H9 (cell line): ENCODE measurements at regions not wholly inside any gene's neighbourhood (a gene's known extent, or its start where the extent isn't known, plus 50 kb on each side); places are given as distances from the start of the nearest gene placed in this dataset.

Experiments
- DNase-seq: peaks from one replicate; pipeline ENCODE4 v3.0.0-alpha.2; 2017
- H2AFZ ChIP-seq: one replicate; pipeline ENCODE4 v1.6.1; 2013; ENCODE audit warnings: mild to moderate bottlenecking, low read length, control low read depth, moderate library complexity
- H2AK5ac ChIP-seq: 2 replicates; pipeline ENCODE4 v1.6.1; 2013; ENCODE audit warnings: low read length, control low read depth, mixed read lengths; ENCODE audit not compliant: insufficient read length
- H2BK120ac ChIP-seq: one replicate; pipeline ENCODE4 v1.6.1; 2013; ENCODE audit warnings: low read depth, mild to moderate bottlenecking, low read length, control low read depth, inconsistent platforms; ENCODE audit not compliant: poor library complexity, severe bottlenecking
- H2BK12ac ChIP-seq: 2 replicates; pipeline ENCODE4 v1.6.1; 2013; ENCODE audit warnings: low read length, control low read depth, mixed read lengths, low read depth; ENCODE audit not compliant: insufficient read length
- H2BK15ac ChIP-seq: 2 replicates; pipeline ENCODE4 v1.6.1; 2013; ENCODE audit warnings: low read depth, low read length, control low read depth
- H2BK20ac ChIP-seq: one replicate; pipeline ENCODE4 v1.6.1; 2013; ENCODE audit warnings: low read depth, mild to moderate bottlenecking, low read length, control low read depth, inconsistent platforms; ENCODE audit not compliant: poor library complexity, severe bottlenecking
- H2BK5ac ChIP-seq: 2 replicates; pipeline ENCODE4 v1.6.1; 2013; ENCODE audit warnings: low read length, control low read depth, mixed read lengths; ENCODE audit not compliant: insufficient read length
- H3K14ac ChIP-seq: 2 replicates; pipeline ENCODE4 v1.6.1; 2013; ENCODE audit warnings: low read length, control low read depth; ENCODE audit not compliant: insufficient read depth
- H3K18ac ChIP-seq: 2 replicates; pipeline ENCODE4 v1.6.1; 2013; ENCODE audit warnings: low read depth, mild to moderate bottlenecking, mixed read lengths, low read length, control low read depth; ENCODE audit not compliant: insufficient read length
- H3K23ac ChIP-seq: 2 replicates; pipeline ENCODE4 v1.6.1; 2013; ENCODE audit warnings: low read length, control low read depth, mixed read lengths, low read depth; ENCODE audit not compliant: insufficient read length
- H3K23me2 ChIP-seq: 2 replicates; pipeline ENCODE4 v1.6.1; 2013; ENCODE audit warnings: low read depth, mild to moderate bottlenecking, mixed read lengths, low read length, control low read depth; ENCODE audit not compliant: insufficient read length, poor library complexity, severe bottlenecking
- H3K27ac ChIP-seq: 2 replicates; pipeline ENCODE4 v1.5.1; 2013; ENCODE audit warnings: low read length, control low read depth, mixed read lengths, low read depth; ENCODE audit not compliant: insufficient read length
- H3K27me3 ChIP-seq: 2 replicates; pipeline ENCODE4 v1.6.1; 2013; ENCODE audit warnings: low read length, control low read depth, inconsistent platforms; ENCODE audit not compliant: insufficient read depth
- H3K4ac ChIP-seq: 2 replicates; pipeline ENCODE4 v1.6.1; 2013; ENCODE audit warnings: low read depth, mild to moderate bottlenecking, control low read depth, inconsistent platforms, low read length, moderate library complexity
- H3K4me1 ChIP-seq: 2 replicates; pipeline ENCODE4 v1.6.1; 2013; ENCODE audit warnings: low read length, control low read depth, inconsistent platforms; ENCODE audit not compliant: insufficient read depth
- H3K4me2 ChIP-seq: 2 replicates; pipeline ENCODE4 v1.6.1; 2013; ENCODE audit warnings: low read length, control low read depth, mixed read lengths; ENCODE audit not compliant: insufficient read length, insufficient read depth
- H3K56ac ChIP-seq: 2 replicates; pipeline ENCODE4 v1.6.1; 2013; ENCODE audit warnings: low read depth, mild to moderate bottlenecking, mixed read lengths, low read length, control low read depth; ENCODE audit not compliant: insufficient read length
- H3K79me1 ChIP-seq: 2 replicates; pipeline ENCODE4 v1.6.1; 2013; ENCODE audit warnings: low read depth, mild to moderate bottlenecking, moderate library complexity, low read length, control low read depth, inconsistent platforms; ENCODE audit not compliant: insufficient read depth, poor library complexity, severe bottlenecking
- H3K79me2 ChIP-seq: 2 replicates; pipeline ENCODE4 v1.6.1; 2013; ENCODE audit warnings: low read length, control low read depth, inconsistent platforms; ENCODE audit not compliant: insufficient read depth
- H3K9ac ChIP-seq: 2 replicates; pipeline ENCODE4 v1.6.1; 2013; ENCODE audit warnings: low read length, control low read depth, mixed read lengths; ENCODE audit not compliant: insufficient read length; ENCODE audit errors: extremely low read depth
- H3K9me3 ChIP-seq: one replicate; pipeline ENCODE4 v1.6.1; 2013; ENCODE audit warnings: low read depth, low read length, inconsistent platforms; ENCODE audit not compliant: control insufficient read depth
- H3T11ph ChIP-seq: one replicate; pipeline ENCODE4 v1.6.1; 2013; ENCODE audit warnings: mild to moderate bottlenecking, low read length, control low read depth, inconsistent platforms
- H4K20me1 ChIP-seq: one replicate; pipeline ENCODE4 v1.6.1; 2013; ENCODE audit not compliant: control insufficient read depth, insufficient read length, insufficient read depth
- H4K5ac ChIP-seq: 2 replicates; pipeline ENCODE4 v1.6.1; 2013; ENCODE audit warnings: low read depth, mild to moderate bottlenecking, mixed read lengths, low read length, control low read depth; ENCODE audit not compliant: insufficient read length
- H4K8ac ChIP-seq: replicated peaks from 2 replicates; pipeline ENCODE4 v1.6.1; 2013; ENCODE audit warnings: low read length, control low read depth, mixed read lengths, low read depth; ENCODE audit not compliant: insufficient read length
- H4K91ac ChIP-seq: 2 replicates; pipeline ENCODE4 v1.6.1; 2013; ENCODE audit warnings: low read depth, mild to moderate bottlenecking, moderate library complexity, mixed read lengths, low read length, control low read depth; ENCODE audit not compliant: insufficient read length
- H3K27ac Mint-ChIP-seq, 3 experiments: 2 replicates in 2 of 3; 3 replicates in 1 of 3; pipeline ENCODE4 v1.8.0; 2020 to 2021; ENCODE audit warnings: mixed read lengths in 3 of 3, mild to moderate bottlenecking in 1 of 3, moderate library complexity in 1 of 3
- H3K27me3 Mint-ChIP-seq: 2 replicates; pipeline ENCODE4 v1.8.0; 2021; ENCODE audit warnings: low read depth, mild to moderate bottlenecking, moderate library complexity, mixed read lengths
- H3K36me3 Mint-ChIP-seq, 3 experiments: 2 replicates in 2 of 3; 3 replicates in 1 of 3; pipeline ENCODE4 v1.8.0; 2020 to 2021; ENCODE audit warnings: low read depth in 3 of 3, mixed read lengths in 3 of 3; ENCODE audit not compliant: insufficient read depth in 1 of 3
- H3K4me1 Mint-ChIP-seq, 2 experiments: 2 replicates each; pipeline ENCODE4 v1.8.0; 2020; ENCODE audit warnings: mixed read lengths in 2 of 2
- H3K4me3 Mint-ChIP-seq, 2 experiments: 2 replicates in 1 of 2; 3 replicates in 1 of 2; pipeline ENCODE4 v1.8.0; 2020 to 2021; ENCODE audit warnings: mild to moderate bottlenecking in 2 of 2, mixed read lengths in 2 of 2, moderate library complexity in 1 of 2
- H3K9me3 Mint-ChIP-seq, 2 experiments: 2 replicates in 1 of 2; 3 replicates in 1 of 2; pipeline ENCODE4 v1.8.0; 2020; ENCODE audit warnings: mild to moderate bottlenecking in 2 of 2, mixed read lengths in 2 of 2, moderate library complexity in 1 of 2
- WGBS: extraction: QIAGEN DNeasy Blood & Tissue Kit; methylation state at CpG from one replicate; pipeline ENCODE4 v1.1.7; 2013; ENCODE audit warnings: missing lambda C conversion rate, low lambda C conversion rate, mixed read lengths; ENCODE audit not compliant: insufficient read length; ENCODE audit errors: extremely low coverage; 5-methylcytosine and 5-hydroxymethylcytosine counted together
- TF ChIP-seq, protein P1 (sequence below): fragments of 200-600 bp; sonication (generic); conservative IDR thresholded peaks from 3 replicates; pipeline ENCODE4 v1.8.0; 2021; ENCODE audit warnings: antibody characterized with exemption, mild to moderate bottlenecking

DNA sequence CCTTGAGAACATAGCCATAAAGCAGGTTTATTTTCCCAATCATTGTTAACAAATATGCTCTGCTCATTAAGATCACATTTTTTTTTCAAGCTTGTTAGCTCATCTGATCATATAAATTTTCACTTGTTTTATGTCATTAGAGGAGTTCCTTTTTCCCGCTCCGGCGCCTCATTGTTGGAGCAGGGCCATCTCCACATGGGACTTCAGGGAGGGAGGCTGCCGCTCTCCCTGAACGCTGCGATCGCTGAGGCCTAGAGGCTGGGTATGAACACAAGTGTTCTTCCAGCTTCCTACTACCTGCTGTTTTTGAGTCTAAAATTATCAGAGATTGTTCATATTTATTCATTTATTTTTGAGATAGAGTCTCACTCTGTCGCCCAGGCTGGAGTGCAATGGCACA is 246.9 kb downstream of the MPDZ start:
- Histone ChIP-seq H3K79me2 (no peaks in the 10 kb centered on the region), H3K27ac (no peak overlapping the region), H3K18ac (no peak overlapping the region), H3T11ph (no peak overlapping the region), H3K4me2 (no peak overlapping the region), H2BK5ac (no peak overlapping the region), H4K5ac (no peak overlapping the region), H2BK15ac (no peak overlapping the region), H2AFZ (no peak overlapping the region), H3K9ac (no peak overlapping the region), H3K14ac (no peak overlapping the region), H4K20me1 (no peaks in the 10 kb centered on the region), H3K9me3 (no peaks in the 10 kb centered on the region), H2BK12ac (no peak overlapping the region), H3K4me1 (no peaks in the 10 kb centered on the region), H4K8ac (no peak overlapping the region), H3K79me1 (no peaks in the 10 kb centered on the region), H2BK120ac (no peak overlapping the region), H3K4ac (no peak overlapping the region), H4K91ac (no peak overlapping the region), H3K23ac (no peak overlapping the region), H2AK5ac (no peak overlapping the region), H3K23me2 (no peaks in the 10 kb centered on the region), H3K27me3 (no peaks in the 10 kb centered on the region), H2BK20ac (no peak overlapping the region), H3K56ac (no peak overlapping the region)
- DNase-seq: no peak
- no peaks in the 10 kb centered on the region; a peak in 1 of 7 replicates for H3K36me3 Mint-ChIP-seq
- no peak overlapping the region for H3K4me3 Mint-ChIP-seq
- TF ChIP-seq, protein P1, sequence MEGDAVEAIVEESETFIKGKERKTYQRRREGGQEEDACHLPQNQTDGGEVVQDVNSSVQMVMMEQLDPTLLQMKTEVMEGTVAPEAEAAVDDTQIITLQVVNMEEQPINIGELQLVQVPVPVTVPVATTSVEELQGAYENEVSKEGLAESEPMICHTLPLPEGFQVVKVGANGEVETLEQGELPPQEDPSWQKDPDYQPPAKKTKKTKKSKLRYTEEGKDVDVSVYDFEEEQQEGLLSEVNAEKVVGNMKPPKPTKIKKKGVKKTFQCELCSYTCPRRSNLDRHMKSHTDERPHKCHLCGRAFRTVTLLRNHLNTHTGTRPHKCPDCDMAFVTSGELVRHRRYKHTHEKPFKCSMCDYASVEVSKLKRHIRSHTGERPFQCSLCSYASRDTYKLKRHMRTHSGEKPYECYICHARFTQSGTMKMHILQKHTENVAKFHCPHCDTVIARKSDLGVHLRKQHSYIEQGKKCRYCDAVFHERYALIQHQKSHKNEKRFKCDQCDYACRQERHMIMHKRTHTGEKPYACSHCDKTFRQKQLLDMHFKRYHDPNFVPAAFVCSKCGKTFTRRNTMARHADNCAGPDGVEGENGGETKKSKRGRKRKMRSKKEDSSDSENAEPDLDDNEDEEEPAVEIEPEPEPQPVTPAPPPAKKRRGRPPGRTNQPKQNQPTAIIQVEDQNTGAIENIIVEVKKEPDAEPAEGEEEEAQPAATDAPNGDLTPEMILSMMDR: no peak
- H3K27me3 Mint-ChIP-seq: no peaks in the 10 kb centered on the region; the same call in 1 of the 2 replicates
- peaks cover 6 to 8% of the 10 kb centered on the region in 2 experiments for H3K4me1 Mint-ChIP-seq
- H3K9me3 Mint-ChIP-seq: no peaks in the 10 kb centered on the region; a peak in 1 of 5 replicates
- H3K27ac Mint-ChIP-seq: no peak overlapping the region
- no CpG with 5 or more reads among the region's 8 CpGs for WGBS
